Common myeloid progenitor, CD34-positive (primary cell): ENCODE measurements at regions not wholly inside any gene's neighbourhood (a gene's known extent, or its start where the extent isn't known, plus 50 kb on each side); places are given as distances from the start of the nearest gene placed in this dataset.
A peak's percentile ranks its signal among the peaks of the same experiment; 100 is the strongest.

ENCODE experiments used
- CTCF ChIA-PET: fragments of 350-600 bp; sonication (Branson Sonifier 250); formaldehyde crosslinking; loops from one replicate; lab custom pipeline; 2021; ENCODE audit warnings: antibody characterized with exemption; lab: Charles Lee
- POLR2A ChIA-PET: fragments of 350-600 bp; sonication (Branson Sonifier 250); formaldehyde crosslinking; loops from one replicate; lab custom pipeline; 2021; ENCODE audit warnings: antibody characterized with exemption; lab: Charles Lee
- DNase-seq, 3 donors: peaks; one replicate each; pipeline versions ENCODE4 v3.0.0 to v3.0.0-alpha.2; 2013
- H3K27ac ChIP-seq, 2 experiments: 1 replicate in 1 of 2; 2 replicates in 1 of 2; pipeline ENCODE4 v1.7.0; 2013; ENCODE audit warnings: inconsistent platforms in 2 of 2, low read length in 2 of 2, mild to moderate bottlenecking in 2 of 2, low read depth in 1 of 2, moderate library complexity in 1 of 2; ENCODE audit not compliant: severe bottlenecking in 2 of 2, insufficient read depth in 1 of 2, poor library complexity in 1 of 2
- H3K27me3 ChIP-seq, 5 experiments: replicated peaks in 2 of 5; 1 replicate in 3 of 5; 2 replicates in 2 of 5; pipeline versions ENCODE4 v1.6.1 to v1.7.0; 2013; ENCODE audit warnings: low read length in 4 of 5, mild to moderate bottlenecking in 2 of 5, moderate library complexity in 2 of 5, inconsistent platforms in 1 of 5; ENCODE audit not compliant: insufficient read depth in 5 of 5, control insufficient read depth in 4 of 5
- H3K36me3 ChIP-seq, 4 experiments: 1 replicate in 2 of 4; 2 replicates in 2 of 4; pipeline versions ENCODE4 v1.6.1 to v1.7.0; 2013; ENCODE audit warnings: low read length in 3 of 4, control low read depth in 1 of 4, mild to moderate bottlenecking in 1 of 4; ENCODE audit not compliant: control insufficient read depth in 4 of 4, insufficient read depth in 4 of 4
- H3K4me1 ChIP-seq, 4 experiments: 1 replicate in 3 of 4; 2 replicates in 1 of 4; pipeline versions ENCODE4 v1.6.1 to v1.7.1; 2013; ENCODE audit warnings: low read length in 3 of 4, mild to moderate bottlenecking in 3 of 4, control low read depth in 1 of 4, inconsistent platforms in 1 of 4, moderate library complexity in 1 of 4; ENCODE audit not compliant: control insufficient read depth in 4 of 4, insufficient read depth in 4 of 4; ENCODE audit errors: control extremely low read depth in 1 of 4
- H3K4me3 ChIP-seq, 7 experiments: 1 replicate in 4 of 7; 2 replicates in 3 of 7; pipeline versions ENCODE4 v1.5.1 to v1.7.0; 2013; ENCODE audit warnings: mild to moderate bottlenecking in 7 of 7, low read length in 6 of 7, moderate library complexity in 6 of 7, inconsistent platforms in 2 of 7, low read depth in 2 of 7, control low read depth in 1 of 7; ENCODE audit not compliant: insufficient read depth in 4 of 7, control insufficient read depth in 1 of 7; ENCODE audit errors: extremely low read depth in 1 of 7
- H3K9me3 ChIP-seq, 5 experiments: 1 replicate in 4 of 5; 2 replicates in 1 of 5; pipeline versions ENCODE4 v1.6.1 to v1.7.1; 2013; ENCODE audit warnings: low read length in 4 of 5, mild to moderate bottlenecking in 2 of 5, inconsistent platforms in 1 of 5, low read depth in 1 of 5, moderate library complexity in 1 of 5; ENCODE audit not compliant: control insufficient read depth in 4 of 5, insufficient read depth in 2 of 5; ENCODE audit errors: control extremely low read depth in 1 of 5
- WGBS: methylation state at CpG from one replicate; pipeline ENCODE4 v1.1.5; 2013; ENCODE audit not compliant: insufficient coverage; 5-methylcytosine and 5-hydroxymethylcytosine counted together

- Histone ChIP-seq H3K36me3 (no peaks in the 10 kb centered on the region), H3K27ac (no peak overlapping the region), H3K9me3 (peaks cover 0 to 1% (median 0%) of the 10 kb centered on the region in 5 experiments), H3K4me1 (peaks cover 0 to 4% (median 0%) of the 10 kb centered on the region in 4 experiments), H3K27me3 (peaks cover 0 to 5% (median 2%) of the 10 kb centered on the region in 5 experiments), H3K4me3 (no peak overlapping the region)
- POLR2A ChIA-PET, result no interaction called here
- no peak for DNase-seq
- CTCF ChIA-PET, result no interaction called here
These were observed 71.4 kb downstream of the TLR4 start for GRCh38 chr9:117775591-117775990.

DNA sequence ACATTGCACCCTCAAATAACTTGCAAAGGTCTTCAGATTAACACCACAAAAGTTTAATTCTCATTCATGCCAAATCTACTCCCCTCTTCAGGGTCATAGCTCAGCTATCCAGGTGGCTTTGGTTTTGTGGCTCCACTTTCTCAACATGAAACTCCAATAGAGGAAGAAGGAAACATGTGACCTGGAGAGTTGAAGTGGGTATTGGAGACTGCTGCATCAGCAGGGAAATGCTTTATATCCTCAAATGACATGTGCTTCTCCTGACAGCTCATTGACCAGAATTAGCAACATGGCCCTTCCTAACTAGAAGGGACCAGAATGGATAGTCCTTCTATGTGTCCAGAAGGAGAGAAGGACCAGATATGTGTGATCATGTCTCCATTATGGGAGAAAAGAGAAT is 73.6 kb downstream of the TLR4 start:
- no peaks in the 10 kb centered on the region for H3K9me3 ChIP-seq
- H3K27me3 ChIP-seq, result peaks cover 0 to 8% (median 2%) of the 10 kb centered on the region in 5 experiments
- CTCF ChIA-PET, result no interaction called here
- H3K27ac ChIP-seq, result no peak overlapping the region
- POLR2A ChIA-PET, result no interaction called here
- H3K4me3 ChIP-seq, result no peak overlapping the region
- peak in 2 of 3 donors; percentile 17 to 25 for DNase-seq
- no peaks in the 10 kb centered on the region for H3K36me3 ChIP-seq
- H3K4me1 ChIP-seq, result peaks cover 0 to 4% (median under 1%) of the 10 kb centered on the region in 4 experiments

DNA sequence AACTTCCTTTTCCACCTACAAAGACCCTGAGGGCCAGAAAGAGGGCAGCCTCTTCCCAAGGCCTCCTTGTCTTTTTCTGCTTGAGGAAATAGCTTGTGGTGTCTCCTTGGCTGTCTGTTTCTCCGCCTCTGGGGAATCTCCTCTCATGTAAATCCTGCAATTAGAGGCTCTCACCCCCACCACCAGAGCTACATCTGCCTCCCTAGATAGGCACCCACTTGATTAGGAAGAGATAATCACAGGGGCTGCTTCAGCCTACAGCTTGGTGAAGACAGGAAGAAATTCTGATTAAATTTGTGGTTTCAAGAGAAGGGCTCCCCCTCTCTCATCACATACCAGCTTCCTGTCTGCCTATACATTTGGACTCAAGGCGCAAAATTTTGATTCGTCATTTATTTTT is 75.6 kb downstream of the TLR4 start:
- Histone ChIP-seq H3K9me3 (no peaks in the 10 kb centered on the region), H3K4me1 (peaks cover 5 to 11% (median 9%) of the 10 kb centered on the region in 4 experiments), H3K36me3 (no peaks in the 10 kb centered on the region), H3K27ac (no peak overlapping the region), H3K4me3 (no peak overlapping the region), H3K27me3 (peaks cover 0 to 10% (median 0%) of the 10 kb centered on the region in 5 experiments)
- no CpG with 5 or more reads among the region's 3 CpGs for WGBS
- ChIA-PET CTCF (no interaction called here), POLR2A (interaction anchor here (0.6 kb wide), 1 partner anchor 79 kb away, joined by 3 read pairs; no protein-coding TSS in a partner anchor)
- peak; percentile 10 to 22 (median 19) for DNase-seq

DNA sequence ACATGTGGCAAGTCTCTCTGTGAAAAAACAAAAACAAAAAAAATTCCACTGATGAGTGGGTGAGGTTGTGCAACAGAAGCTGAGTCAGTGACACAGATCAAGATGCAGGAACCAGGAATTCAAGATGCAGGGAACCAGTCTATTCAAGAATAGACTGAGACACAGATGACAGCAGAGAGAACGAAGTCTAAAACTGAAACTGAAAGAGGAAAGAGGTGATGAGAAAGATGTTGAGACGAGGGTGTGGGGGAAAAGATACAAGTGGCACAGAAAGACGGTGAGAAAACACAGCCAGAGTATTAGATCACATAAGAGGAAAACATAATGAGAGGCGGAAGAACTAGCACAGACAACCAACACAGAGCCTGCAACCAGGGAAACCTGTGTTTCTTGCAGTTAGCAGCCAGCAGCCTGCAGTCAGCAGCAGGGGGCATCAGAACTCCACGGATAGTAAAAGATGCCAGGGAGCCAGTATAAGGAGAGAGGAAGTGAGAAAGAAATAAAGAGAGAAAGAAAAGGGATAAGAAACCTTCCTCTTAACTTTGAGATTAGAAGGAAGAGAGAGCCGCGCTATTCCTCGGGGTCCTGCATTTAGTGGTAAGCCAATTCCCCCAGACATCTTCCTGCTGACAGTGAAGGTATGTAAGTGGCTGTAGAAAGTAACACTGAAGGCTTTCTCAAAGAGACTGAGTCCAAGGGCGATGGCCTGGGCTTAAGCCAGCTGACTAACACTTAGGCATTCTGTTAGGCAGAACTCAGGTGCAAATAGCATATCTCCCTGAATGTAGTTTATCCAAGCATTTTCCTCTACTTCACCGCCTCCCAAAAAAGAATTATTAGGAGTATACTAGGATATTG is 79.0 kb downstream of the TLR4 start:
- Histone ChIP-seq H3K9me3 (no peaks in the 10 kb centered on the region), H3K4me3 (peak overlapping the region in 6 of 7 experiments; percentile 35 to 87 (median 74)), H3K36me3 (no peaks in the 10 kb centered on the region), H3K27me3 (peaks cover 0 to 13% (median 0%) of the 10 kb centered on the region in 5 experiments), H3K27ac (peak overlapping the region in 1 of 2 experiments; percentile 35), H3K4me1 (peaks cover 5 to 11% (median 7%) of the 10 kb centered on the region in 4 experiments)
- ChIA-PET CTCF (interaction anchor here (0.9 to 3.0 kb wide), 5 partner anchors 9 to 1506 kb away, joined by 3 to 11 read pairs (median 5); no protein-coding TSS in a partner anchor), POLR2A (no interaction called here)
- peak; percentile 62 to 75 (median 73) for DNase-seq
- WGBS, result 11% methylated on average over 8 of the region's 10 CpGs

DNA sequence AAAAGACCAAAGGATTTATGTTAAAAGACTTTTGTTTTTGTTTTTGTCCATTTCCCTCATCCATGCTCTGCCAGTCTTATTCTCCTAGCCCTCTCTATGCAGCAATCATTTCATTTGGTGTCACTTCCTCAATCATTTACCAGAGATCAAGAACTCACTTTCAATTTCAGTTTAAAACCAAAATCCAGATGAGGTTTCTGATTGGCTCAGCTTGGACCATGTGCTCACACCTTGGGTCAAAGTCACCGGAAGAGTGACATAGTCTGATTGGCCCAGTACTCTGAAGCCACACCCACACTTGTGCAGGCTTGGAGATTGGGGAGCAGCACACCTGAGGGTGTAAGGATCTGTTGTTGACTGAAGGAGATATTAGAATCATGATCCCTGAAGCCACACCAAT is 79.6 kb downstream of the TLR4 start:
- H3K4me1 ChIP-seq, result peaks cover 5 to 11% (median 7%) of the 10 kb centered on the region in 4 experiments
- CTCF ChIA-PET, result interaction anchor here (3.0 kb wide), 1 partner anchor 1506 kb away, joined by 11 read pairs; no protein-coding TSS in a partner anchor
- H3K27ac ChIP-seq, result no peak overlapping the region
- H3K9me3 ChIP-seq, result no peaks in the 10 kb centered on the region
- WGBS, result 60% methylated on average over 1 of the region's 1 CpG
- H3K4me3 ChIP-seq, result peak overlapping the region in 3 of 7 experiments; percentile 75 to 87 (median 80)
- POLR2A ChIA-PET, result no interaction called here
- peaks cover 0 to 13% (median 0%) of the 10 kb centered on the region in 5 experiments for H3K27me3 ChIP-seq
- peak; percentile 50 to 77 (median 75) for DNase-seq
- H3K36me3 ChIP-seq, result no peaks in the 10 kb centered on the region

- Histone ChIP-seq H3K9me3 (no peaks in the 10 kb centered on the region), H3K4me1 (peaks cover 5 to 11% (median 7%) of the 10 kb centered on the region in 4 experiments), H3K36me3 (no peaks in the 10 kb centered on the region), H3K4me3 (no peak overlapping the region), H3K27me3 (peaks cover 0 to 11% (median 0%) of the 10 kb centered on the region in 5 experiments), H3K27ac (no peak overlapping the region)
- CTCF ChIA-PET, result no interaction called here
- DNase-seq, result no peak
- whole genome bisulfite sequencing, result 100% methylated on average over 1 of the region's 1 CpG
- POLR2A ChIA-PET, result no interaction called here
These were observed 80.8 kb downstream of the TLR4 start for GRCh38 chr9:117784996-117785395.

- Histone ChIP-seq H3K27ac (no peak overlapping the region), H3K36me3 (no peaks in the 10 kb centered on the region), H3K4me1 (peaks cover 5 to 10% (median 7%) of the 10 kb centered on the region in 4 experiments), H3K4me3 (no peak overlapping the region), H3K27me3 (peaks cover 0 to 8% (median 0%) of the 10 kb centered on the region in 5 experiments), H3K9me3 (peaks cover 0 to 4% (median 0%) of the 10 kb centered on the region in 5 experiments)
- no peak for DNase-seq
- WGBS, result 93% methylated on average over 2 of the region's 3 CpGs
- POLR2A ChIA-PET, result no interaction called here
- CTCF ChIA-PET, result no interaction called here
These were observed 83.5 kb downstream of the TLR4 start for GRCh38 chr9:117787746-117788145.
